ENCODE measurements at regions not wholly inside any gene's neighbourhood (a gene's known extent, or its start where the extent isn't known, plus 50 kb on each side); places are given as distances from the start of the nearest gene placed in this dataset.
A peak's percentile ranks its signal among the peaks of the same experiment; 100 is the strongest.

- no peak for DNase-seq (ENCODE audit: low read depth in 2 of 3, low spot score in 2 of 3)
These were observed 219.5 kb upstream of the DTNBP1 start for GRCh38 chr6:15882345-15882744.

- peak in 2 of 3 donors; percentile 41 to 56 for DNase-seq (ENCODE audit: low read depth in 2 of 3, low spot score in 2 of 3)
These were observed 218.3 kb upstream of the DTNBP1 start for GRCh38 chr6:15881150-15881549.

GRCh38 chr6:15880262-15880973, 217.6 kb upstream of the DTNBP1 start:
- DNase-seq (ENCODE audit: low read depth in 2 of 3, low spot score in 2 of 3): no peak

- DNase-seq (ENCODE audit: low read depth in 2 of 3, low spot score in 2 of 3): peak in 2 of 3 donors; percentile 92 to 98
These were observed 216.8 kb upstream of the DTNBP1 start for GRCh38 chr6:15879371-15880261.

DNA sequence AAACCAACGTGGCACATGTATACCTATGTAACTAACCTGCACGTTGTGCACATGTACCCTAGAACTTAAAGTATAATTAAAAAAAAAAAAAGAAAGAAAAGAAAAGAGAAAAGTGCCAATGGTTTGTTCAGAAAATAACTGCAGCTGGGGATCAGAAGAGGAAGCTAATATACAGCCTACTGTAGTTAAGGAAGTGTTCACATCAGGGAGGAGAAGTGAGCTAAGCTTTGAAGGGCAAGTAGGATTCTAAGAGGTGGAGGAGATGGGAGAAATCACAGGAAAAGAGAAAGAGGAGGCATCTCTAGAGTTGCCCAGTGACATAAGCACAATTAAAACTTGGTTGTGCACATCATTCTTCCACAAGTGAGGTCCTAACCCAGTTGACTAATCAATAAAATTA, 214.4 kb upstream of the DTNBP1 start:
- peak in 1 of 3 donors; percentile 36 for DNase-seq (ENCODE audit: low read depth in 2 of 3, low spot score in 2 of 3)

DNA sequence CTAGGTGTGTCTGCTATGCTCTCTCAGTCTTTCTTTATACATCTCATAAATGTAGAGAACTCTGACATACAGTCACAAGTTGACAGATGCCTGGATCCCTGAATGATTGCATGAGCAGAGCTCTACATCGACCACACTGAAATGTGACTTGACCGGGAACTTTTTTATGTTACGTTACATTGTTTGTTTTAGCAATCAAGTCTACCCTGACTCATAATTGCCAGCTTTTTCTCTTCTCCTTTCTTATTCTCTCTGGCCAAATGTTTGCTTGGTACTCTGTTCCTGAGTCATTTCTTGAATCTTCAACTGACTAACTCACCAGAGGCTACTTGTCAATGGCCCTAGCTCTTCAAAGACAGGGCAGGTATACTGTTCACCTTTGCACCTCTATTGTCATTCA, 213.6 kb upstream of the DTNBP1 start:
- peak in 1 of 3 donors; percentile 13 for DNase-seq (ENCODE audit: low read depth in 2 of 3, low spot score in 2 of 3)

- DNase-seq (ENCODE audit: low read depth in 2 of 3, low spot score in 2 of 3): no peak
These were observed 213.0 kb upstream of the DTNBP1 start for GRCh38 chr6:15875797-15876196.

DNA sequence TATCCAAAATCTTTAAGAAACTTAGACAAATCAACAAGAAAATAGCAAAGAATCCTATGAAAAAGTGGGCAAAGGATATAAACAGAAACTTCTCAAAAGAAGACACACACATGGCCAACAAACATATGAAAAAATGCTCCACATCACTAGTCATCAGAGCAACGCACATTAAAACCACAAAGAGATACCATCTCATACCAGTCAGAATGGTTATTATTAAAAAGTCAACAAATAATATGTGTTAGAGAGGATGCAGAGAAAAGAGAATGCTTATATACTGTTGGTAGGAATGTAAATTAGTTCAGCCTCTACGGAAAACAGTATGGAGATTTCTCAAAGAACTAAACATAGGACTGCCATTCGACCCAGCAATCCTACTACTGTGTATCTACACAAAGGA, 212.0 kb upstream of the DTNBP1 start:
- DNase-seq (ENCODE audit: low read depth in 2 of 3, low spot score in 2 of 3): no peak

DNA sequence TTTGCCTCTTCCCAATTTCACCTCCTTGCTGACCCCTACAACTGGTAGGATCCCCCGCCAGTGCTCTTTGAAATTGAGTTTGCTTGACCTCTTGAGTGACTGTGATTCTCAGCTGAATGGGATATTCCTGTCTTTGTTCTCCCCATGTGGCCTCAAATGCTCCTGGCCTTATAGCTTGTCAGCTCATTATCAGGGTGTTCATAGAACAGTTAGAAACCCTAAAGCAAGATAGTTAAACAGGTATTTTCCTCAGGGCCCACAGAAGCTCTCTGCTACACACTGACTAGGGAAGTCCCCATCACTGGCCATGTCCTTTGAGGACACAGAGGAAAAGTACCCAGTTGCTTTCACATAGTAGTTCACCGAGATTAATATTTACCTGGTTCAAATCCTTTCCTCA, 211.5 kb upstream of the DTNBP1 start:
- no peak for DNase-seq (ENCODE audit: low read depth in 2 of 3, low spot score in 2 of 3)

DNA sequence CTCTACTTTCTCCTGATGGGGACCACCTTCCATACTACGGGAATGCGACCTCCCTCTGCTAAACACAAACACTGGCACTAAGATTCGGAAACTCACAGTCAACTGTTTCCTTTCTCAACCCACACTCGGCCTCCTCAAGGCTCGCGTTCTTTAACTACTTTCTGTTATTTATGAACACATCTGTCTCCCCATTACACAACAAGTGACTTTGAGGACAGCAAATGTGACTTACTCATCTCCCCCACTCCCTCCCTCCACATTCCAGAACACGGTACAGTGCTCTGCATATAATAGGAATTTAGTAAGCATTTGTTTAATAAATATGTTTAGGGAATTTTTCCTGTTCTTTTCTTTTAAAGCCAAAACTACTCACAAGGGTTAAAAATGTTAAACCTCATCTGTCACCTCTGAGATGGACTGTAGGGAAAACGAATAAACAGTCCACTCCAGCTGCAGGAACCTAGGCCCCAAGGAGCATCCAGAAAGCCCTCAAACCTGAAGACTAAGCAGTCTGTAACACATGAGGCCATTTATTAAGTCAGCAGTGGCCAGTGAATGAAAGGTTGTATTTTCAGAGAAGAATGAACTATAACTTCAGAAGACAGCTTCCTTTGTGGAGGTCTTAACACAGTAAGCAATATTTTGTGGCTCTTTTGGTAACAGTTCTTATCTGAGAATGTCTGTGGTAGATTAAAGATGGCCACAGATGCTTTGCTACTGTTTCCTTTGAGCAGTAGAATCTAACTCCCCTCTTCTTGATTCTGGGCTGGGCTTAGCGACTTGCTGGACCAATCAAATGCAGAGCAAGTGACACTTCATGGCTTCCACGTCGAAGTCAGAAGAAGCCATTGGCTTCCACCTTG, 209.6 kb upstream of the DTNBP1 start:
- peak in 1 of 3 donors; percentile 72 for DNase-seq (ENCODE audit: low read depth in 2 of 3, low spot score in 2 of 3)

DNA sequence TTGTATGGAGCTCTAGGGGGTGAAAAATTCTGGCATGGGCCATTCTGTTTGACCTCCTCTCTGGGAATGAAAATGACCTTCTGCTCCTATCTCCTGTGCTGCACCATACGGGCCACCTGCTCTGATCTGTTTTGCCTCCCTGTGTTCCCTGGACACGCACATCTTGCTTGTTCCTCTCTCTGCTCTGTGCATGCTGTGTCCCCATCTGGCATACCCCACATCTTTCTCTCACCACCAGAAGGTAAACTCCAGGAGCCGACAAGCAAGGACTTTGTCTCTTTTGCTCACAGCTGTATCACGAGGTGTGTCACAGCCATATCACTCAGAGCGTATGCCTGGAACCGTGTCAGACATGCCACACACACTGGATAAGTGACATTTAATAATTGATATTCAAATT, 208.4 kb upstream of the DTNBP1 start:
- no peak for DNase-seq (ENCODE audit: low read depth in 2 of 3, low spot score in 2 of 3)

- no peak for DNase-seq (ENCODE audit: low read depth in 2 of 3, low spot score in 2 of 3)
These were observed 207.7 kb upstream of the DTNBP1 start for GRCh38 chr6:15870333-15871043.

- no peak for DNase-seq (ENCODE audit: low read depth in 2 of 3, low spot score in 2 of 3)
These were observed 201.9 kb upstream of the DTNBP1 start for GRCh38 chr6:15864708-15865062.

DNA sequence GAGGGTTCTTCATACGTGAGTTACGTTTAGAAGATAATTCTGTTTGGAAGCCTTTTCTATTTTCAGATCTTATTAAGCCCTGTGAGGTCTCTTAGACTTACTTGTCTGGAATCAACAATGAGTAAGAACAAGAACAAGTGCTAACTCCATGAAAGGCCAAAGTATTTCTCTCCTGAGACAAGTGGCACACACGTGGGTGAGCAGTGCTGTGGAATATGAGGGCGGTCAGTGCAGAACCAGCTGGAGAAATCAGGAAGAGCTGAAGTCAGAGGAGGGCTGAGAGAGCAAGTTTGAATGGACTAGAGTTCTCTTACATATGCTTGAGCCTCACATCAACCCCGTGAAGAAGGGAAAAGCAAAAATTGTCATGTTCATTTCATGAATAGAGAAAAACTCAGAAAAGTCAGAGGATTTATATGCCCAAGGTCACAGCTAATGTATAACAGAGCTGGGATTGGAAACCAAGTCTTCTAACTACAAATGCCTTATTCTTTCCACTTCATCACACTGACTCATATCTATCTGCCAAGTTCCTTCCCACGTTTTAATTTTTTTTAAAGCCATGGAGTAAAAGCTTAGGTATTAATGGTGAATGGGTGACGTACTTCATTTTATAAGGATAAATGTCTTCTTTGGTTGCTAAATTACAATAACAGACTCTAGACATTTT, 201.3 kb upstream of the DTNBP1 start:
- no peak for DNase-seq (ENCODE audit: low read depth in 2 of 3, low spot score in 2 of 3)

- DNase-seq (ENCODE audit: low read depth in 2 of 3, low spot score in 2 of 3): no peak
These were observed 200.0 kb upstream of the DTNBP1 start for GRCh38 chr6:15862810-15863209.

DNA sequence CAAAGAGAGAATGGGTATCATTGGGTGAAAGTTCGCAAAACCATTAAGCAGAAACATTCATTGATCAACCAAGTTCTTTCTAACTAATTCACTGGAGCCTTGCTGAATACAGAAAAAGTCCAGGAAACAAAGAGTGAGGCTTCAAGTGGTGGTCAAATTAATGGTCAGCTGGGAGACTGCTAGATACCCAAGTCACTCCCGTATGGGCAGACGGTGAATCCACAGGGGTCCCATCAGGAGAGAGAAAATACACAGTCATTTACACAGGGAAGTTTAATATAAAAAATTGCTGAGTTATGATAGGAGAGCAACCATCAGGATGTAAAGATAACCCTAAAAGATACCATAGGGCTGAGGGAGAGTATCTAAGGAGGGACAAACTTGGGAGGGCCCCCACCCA, 198.7 kb upstream of the DTNBP1 start:
- no peak for DNase-seq (ENCODE audit: low read depth in 2 of 3, low spot score in 2 of 3)

DNA sequence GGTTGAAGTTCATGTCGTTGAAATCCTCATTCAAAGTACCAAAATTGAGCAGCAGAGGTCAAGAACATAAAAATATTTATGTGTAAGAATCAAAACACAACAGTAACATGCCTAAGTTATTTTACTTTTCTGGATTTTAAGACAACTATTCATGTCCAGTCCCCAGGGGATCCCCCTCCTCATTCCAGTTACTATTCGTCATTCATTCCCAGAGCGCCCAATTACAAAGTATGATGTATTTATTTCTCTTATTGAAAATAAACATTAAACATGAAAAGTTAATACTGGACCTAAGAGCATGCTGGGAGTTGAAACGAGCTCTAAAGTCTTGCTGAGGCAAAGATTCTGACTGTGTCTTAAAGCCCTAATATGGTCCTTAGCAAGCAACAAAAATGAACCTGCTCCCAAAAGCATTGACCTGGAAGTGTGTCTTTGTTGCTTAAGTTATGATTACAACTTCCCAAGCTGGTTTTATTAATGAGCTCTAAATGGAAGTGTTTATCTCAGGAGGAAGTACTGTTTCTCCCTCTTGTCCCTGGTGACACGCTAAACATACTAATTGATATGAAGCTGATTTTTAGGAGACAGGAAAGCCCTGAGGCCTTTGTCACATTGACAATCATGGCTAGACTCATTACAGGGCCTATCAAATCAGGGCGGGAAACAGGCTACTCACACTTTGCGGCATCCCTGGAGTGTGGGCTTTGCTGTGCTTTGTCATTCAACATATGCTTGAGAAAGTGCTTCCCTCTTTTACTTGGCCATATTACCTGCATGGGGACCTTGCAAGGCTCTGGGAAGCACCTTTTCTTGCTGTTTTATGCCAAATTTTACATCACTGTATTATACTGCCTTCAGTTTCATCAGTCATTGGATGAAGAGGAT, 192.2 kb upstream of the DTNBP1 start:
- no peak for DNase-seq (ENCODE audit: low read depth in 2 of 3, low spot score in 2 of 3)

GRCh38 chr6:15854378-15854777, 191.6 kb upstream of the DTNBP1 start:
- DNase-seq (ENCODE audit: low read depth in 2 of 3, low spot score in 2 of 3): no peak

DNA sequence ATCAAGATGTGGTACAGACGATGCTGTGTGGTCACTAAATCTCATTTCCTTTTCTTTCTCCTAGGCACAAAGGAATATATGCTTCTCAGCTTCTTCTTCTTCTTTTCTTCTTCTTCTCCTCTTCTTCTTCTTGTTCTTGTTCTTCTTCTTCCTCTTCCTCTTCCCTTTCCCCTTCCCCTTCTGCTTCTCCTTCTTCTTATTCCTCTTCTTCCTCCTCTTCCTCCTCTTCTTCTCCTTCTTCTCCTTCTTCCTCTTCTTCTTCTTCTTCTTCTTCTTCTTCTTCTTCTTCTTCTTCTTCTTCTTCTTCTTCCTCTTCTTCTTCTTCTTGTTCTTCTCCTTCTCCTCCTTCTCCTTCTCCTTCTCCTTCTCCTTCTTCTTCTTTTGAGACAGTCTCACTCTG, 190.4 kb upstream of the DTNBP1 start:
- DNase-seq (ENCODE audit: low read depth in 2 of 3, low spot score in 2 of 3): no peak

Measured in hematopoietic multipotent progenitor cell (in vitro differentiated cells).